ENCODE measurements at regions not wholly inside any gene's neighbourhood (a gene's known extent, or its start where the extent isn't known, plus 50 kb on each side); places are given as distances from the start of the nearest gene placed in this dataset.

- TF ChIP-seq EZH2 (IDR thresholded peaks at IDR 0.05; ENCODE audit: borderline replicate concordance) (no peak), EZH2phosphoT487 (IDR thresholded peaks at IDR 0.05; ENCODE audit: low read depth, severe bottlenecking, unreplicated experiment) (no peak)
- TF ChIP-seq, protein P1, sequence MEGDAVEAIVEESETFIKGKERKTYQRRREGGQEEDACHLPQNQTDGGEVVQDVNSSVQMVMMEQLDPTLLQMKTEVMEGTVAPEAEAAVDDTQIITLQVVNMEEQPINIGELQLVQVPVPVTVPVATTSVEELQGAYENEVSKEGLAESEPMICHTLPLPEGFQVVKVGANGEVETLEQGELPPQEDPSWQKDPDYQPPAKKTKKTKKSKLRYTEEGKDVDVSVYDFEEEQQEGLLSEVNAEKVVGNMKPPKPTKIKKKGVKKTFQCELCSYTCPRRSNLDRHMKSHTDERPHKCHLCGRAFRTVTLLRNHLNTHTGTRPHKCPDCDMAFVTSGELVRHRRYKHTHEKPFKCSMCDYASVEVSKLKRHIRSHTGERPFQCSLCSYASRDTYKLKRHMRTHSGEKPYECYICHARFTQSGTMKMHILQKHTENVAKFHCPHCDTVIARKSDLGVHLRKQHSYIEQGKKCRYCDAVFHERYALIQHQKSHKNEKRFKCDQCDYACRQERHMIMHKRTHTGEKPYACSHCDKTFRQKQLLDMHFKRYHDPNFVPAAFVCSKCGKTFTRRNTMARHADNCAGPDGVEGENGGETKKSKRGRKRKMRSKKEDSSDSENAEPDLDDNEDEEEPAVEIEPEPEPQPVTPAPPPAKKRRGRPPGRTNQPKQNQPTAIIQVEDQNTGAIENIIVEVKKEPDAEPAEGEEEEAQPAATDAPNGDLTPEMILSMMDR (IDR thresholded peaks at IDR 0.05; ENCODE audit: poor library complexity): no peak
These were observed 111.1 kb upstream of the FBXL7 start for GRCh38 chr5:15388866-15389265.
